ENCODE measurements at regions not wholly inside any gene's neighbourhood (a gene's known extent, or its start where the extent isn't known, plus 50 kb on each side); places are given as distances from the start of the nearest gene placed in this dataset.

- DNase-seq (ENCODE audit: low spot score) = no peak
These were observed 642.4 kb upstream of the PKDCC start for GRCh38 chr2:41405441-41405840.

- DNase-seq (ENCODE audit: low spot score) = no peak
These were observed 638.5 kb upstream of the PKDCC start for GRCh38 chr2:41409328-41409727.

GRCh38 chr2:41410011-41410410 is 637.8 kb upstream of the PKDCC start:
- no peak for DNase-seq (ENCODE audit: low spot score)

- DNase-seq (ENCODE audit: low spot score) = no peak
These were observed 633.9 kb upstream of the PKDCC start for GRCh38 chr2:41413813-41414485.

GRCh38 chr2:41414486-41415230 is 633.2 kb upstream of the PKDCC start:
- no peak for DNase-seq (ENCODE audit: low spot score)

GRCh38 chr2:41417511-41417910 is 630.3 kb upstream of the PKDCC start:
- DNase-seq (ENCODE audit: low spot score) = no peak

- no peak for DNase-seq (ENCODE audit: low spot score)
These were observed 627.6 kb upstream of the PKDCC start for GRCh38 chr2:41420219-41420618.

- DNase-seq (ENCODE audit: low spot score) = no peak
These were observed 626.9 kb upstream of the PKDCC start for GRCh38 chr2:41420872-41421271.

- DNase-seq (ENCODE audit: low spot score) = no peak
These were observed 616.1 kb upstream of the PKDCC start for GRCh38 chr2:41431756-41432155.

- no peak for DNase-seq (ENCODE audit: low spot score)
These were observed 615.4 kb upstream of the PKDCC start for GRCh38 chr2:41432459-41432858.

GRCh38 chr2:41434991-41435390 is 612.8 kb upstream of the PKDCC start:
- no peak for DNase-seq (ENCODE audit: low spot score)

GRCh38 chr2:41441958-41442357 is 605.9 kb upstream of the PKDCC start:
- DNase-seq (ENCODE audit: low spot score) = no peak

GRCh38 chr2:41445865-41446264 is 602.0 kb upstream of the PKDCC start:
- no peak for DNase-seq (ENCODE audit: low spot score)

GRCh38 chr2:41446266-41446665 is 601.6 kb upstream of the PKDCC start:
- no peak for DNase-seq (ENCODE audit: low spot score)

GRCh38 chr2:41448221-41448620 is 599.6 kb upstream of the PKDCC start:
- no peak for DNase-seq (ENCODE audit: low spot score)

- no peak for DNase-seq (ENCODE audit: low spot score)
These were observed 590.8 kb upstream of the PKDCC start for GRCh38 chr2:41457026-41457425.

- no peak for DNase-seq (ENCODE audit: low spot score)
These were observed 587.2 kb upstream of the PKDCC start for GRCh38 chr2:41460661-41461060.

GRCh38 chr2:41464395-41464794 is 583.4 kb upstream of the PKDCC start:
- no peak for DNase-seq (ENCODE audit: low spot score)

GRCh38 chr2:41475959-41476358 is 571.9 kb upstream of the PKDCC start:
- DNase-seq (ENCODE audit: low spot score) = peak; percentile 29

GRCh38 chr2:41482659-41483058 is 565.2 kb upstream of the PKDCC start:
- no peak for DNase-seq (ENCODE audit: low spot score)

- no peak for DNase-seq (ENCODE audit: low spot score)
These were observed 564.6 kb upstream of the PKDCC start for GRCh38 chr2:41483226-41483625.

GRCh38 chr2:41483982-41484857 is 563.6 kb upstream of the PKDCC start:
- DNase-seq (ENCODE audit: low spot score) = no peak

- DNase-seq (ENCODE audit: low spot score) = no peak
These were observed 563.0 kb upstream of the PKDCC start for GRCh38 chr2:41484858-41485234.
